Loucy (cell line): ENCODE measurements at regions not wholly inside any gene's neighbourhood (a gene's known extent, or its start where the extent isn't known, plus 50 kb on each side); places are given as distances from the start of the nearest gene placed in this dataset.

Source experiments
- H2AFZ ChIP-seq: fragments of 200-600 bp; sonication (generic); 2 replicates; pipeline ENCODE4 v1.6.0; 2016; ENCODE audit warnings: antibody characterized with exemption, mild to moderate bottlenecking, low read length, moderate library complexity
- H3F3A ChIP-seq: fragments of 200-600 bp; 2 replicates; pipeline ENCODE4 v1.6.0; 2016; ENCODE audit warnings: antibody characterized with exemption, low read depth, mild to moderate bottlenecking
- H3K27me3 ChIP-seq: fragments of 200-600 bp; sonication (generic); 2 replicates; pipeline ENCODE4 v1.6.1; 2014; ENCODE audit warnings: low read length, mild to moderate bottlenecking; ENCODE audit not compliant: insufficient read depth, poor library complexity, severe bottlenecking
- H3K36me3 ChIP-seq: fragments of 200-600 bp; sonication (generic); 2 replicates; pipeline ENCODE4 v1.6.1; 2016; ENCODE audit warnings: low read length; ENCODE audit not compliant: insufficient read depth
- H3K4me1 ChIP-seq: fragments of 200-600 bp; sonication (generic); 2 replicates; pipeline ENCODE4 v1.5.1; 2014; ENCODE audit warnings: low read length, mild to moderate bottlenecking; ENCODE audit not compliant: insufficient read depth, poor library complexity, severe bottlenecking
- H3K4me2 ChIP-seq: fragments of 200-600 bp; sonication (generic); 2 replicates; pipeline ENCODE4 v1.6.0; 2014; ENCODE audit warnings: antibody characterized with exemption, low read length, low read depth, mild to moderate bottlenecking; ENCODE audit not compliant: poor library complexity, severe bottlenecking
- H3K4me3 ChIP-seq: fragments of 200-600 bp; sonication (generic); 2 replicates; pipeline ENCODE4 v1.5.1; 2014; ENCODE audit warnings: low read length, mild to moderate bottlenecking, mixed read lengths; ENCODE audit not compliant: poor library complexity, severe bottlenecking
- H3K79me2 ChIP-seq: fragments of 200-600 bp; sonication (generic); 2 replicates; pipeline ENCODE4 v1.6.1; 2014; ENCODE audit warnings: low read length; ENCODE audit not compliant: insufficient read depth
- H3K9ac ChIP-seq: fragments of 200-600 bp; sonication (generic); 2 replicates; pipeline ENCODE4 v1.6.0; 2014; ENCODE audit warnings: mild to moderate bottlenecking, low read depth, low read length, moderate library complexity; ENCODE audit not compliant: poor library complexity, severe bottlenecking
- H3K9me2 ChIP-seq: fragments of 200-600 bp; sonication (generic); replicated peaks from 2 replicates; pipeline ENCODE4 v1.6.1; 2016; ENCODE audit warnings: low read depth, low read length, mixed read lengths
- H3K9me3 ChIP-seq: fragments of 200-600 bp; sonication (generic); 2 replicates; pipeline ENCODE4 v1.6.1; 2014; ENCODE audit warnings: mild to moderate bottlenecking, antibody characterized with exemption, low read length, low read depth; ENCODE audit not compliant: insufficient read depth
- H4K20me1 ChIP-seq: fragments of 200-600 bp; sonication (generic); 2 replicates; pipeline ENCODE4 v1.6.0; 2014; ENCODE audit warnings: antibody characterized with exemption, low read length, mild to moderate bottlenecking; ENCODE audit not compliant: insufficient read depth, poor library complexity, severe bottlenecking
- EZH2phosphoT487 ChIP-seq: fragments of 200-600 bp; IDR thresholded peaks from 2 replicates; pipeline ENCODE4 v1.6.1; 2018; ENCODE audit warnings: antibody characterized with exemption, mild to moderate bottlenecking, moderate library complexity, borderline replicate concordance
- TF ChIP-seq, protein P1 (sequence below): fragments of 200-600 bp; sonication (generic); conservative IDR thresholded peaks from 2 replicates; pipeline ENCODE4 v1.5.1; 2014; ENCODE audit warnings: mild to moderate bottlenecking, antibody characterized with exemption, low read length

DNA sequence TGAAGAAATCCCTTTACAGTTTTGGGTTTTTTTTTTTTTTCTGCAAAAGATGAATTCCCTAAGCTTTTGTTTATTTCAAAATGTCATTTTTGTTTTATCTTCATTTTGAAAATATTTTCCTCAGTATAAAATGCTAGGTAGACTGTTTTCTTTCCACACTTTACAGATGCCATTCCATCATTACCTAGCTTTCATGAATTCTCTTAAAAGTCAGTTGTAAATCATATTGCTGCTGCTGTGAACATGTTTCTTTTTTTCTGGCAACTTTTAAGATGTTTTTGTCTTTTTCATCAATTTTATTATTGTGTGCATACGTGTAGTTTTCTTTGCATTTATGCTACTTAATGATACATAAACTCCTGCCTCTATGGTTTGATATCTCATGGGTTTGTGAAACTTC, 168.3 kb downstream of the FAXC start:
- H3K4me1 ChIP-seq, result no peaks in the 10 kb centered on the region
- TF ChIP-seq, protein P1, sequence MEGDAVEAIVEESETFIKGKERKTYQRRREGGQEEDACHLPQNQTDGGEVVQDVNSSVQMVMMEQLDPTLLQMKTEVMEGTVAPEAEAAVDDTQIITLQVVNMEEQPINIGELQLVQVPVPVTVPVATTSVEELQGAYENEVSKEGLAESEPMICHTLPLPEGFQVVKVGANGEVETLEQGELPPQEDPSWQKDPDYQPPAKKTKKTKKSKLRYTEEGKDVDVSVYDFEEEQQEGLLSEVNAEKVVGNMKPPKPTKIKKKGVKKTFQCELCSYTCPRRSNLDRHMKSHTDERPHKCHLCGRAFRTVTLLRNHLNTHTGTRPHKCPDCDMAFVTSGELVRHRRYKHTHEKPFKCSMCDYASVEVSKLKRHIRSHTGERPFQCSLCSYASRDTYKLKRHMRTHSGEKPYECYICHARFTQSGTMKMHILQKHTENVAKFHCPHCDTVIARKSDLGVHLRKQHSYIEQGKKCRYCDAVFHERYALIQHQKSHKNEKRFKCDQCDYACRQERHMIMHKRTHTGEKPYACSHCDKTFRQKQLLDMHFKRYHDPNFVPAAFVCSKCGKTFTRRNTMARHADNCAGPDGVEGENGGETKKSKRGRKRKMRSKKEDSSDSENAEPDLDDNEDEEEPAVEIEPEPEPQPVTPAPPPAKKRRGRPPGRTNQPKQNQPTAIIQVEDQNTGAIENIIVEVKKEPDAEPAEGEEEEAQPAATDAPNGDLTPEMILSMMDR, result no peak
- no peak for TF ChIP-seq EZH2phosphoT487
- H3K36me3 ChIP-seq, result no peaks in the 10 kb centered on the region
- no peaks in the 10 kb centered on the region for H3F3A ChIP-seq
- H3K79me2 ChIP-seq, result no peaks in the 10 kb centered on the region
- no peak overlapping the region for H3K4me3 ChIP-seq
- H3K9me3 ChIP-seq, result peaks cover 5% of the 10 kb centered on the region; the same call in 1 of the 2 replicates
- no peaks in the 10 kb centered on the region for H4K20me1 ChIP-seq
- H2AFZ ChIP-seq, result no peak overlapping the region
- no peak overlapping the region for H3K9ac ChIP-seq
- H3K27me3 ChIP-seq, result no peaks in the 10 kb centered on the region
- no peak overlapping the region for H3K4me2 ChIP-seq
- no peaks in the 10 kb centered on the region for H3K9me2 ChIP-seq

DNA sequence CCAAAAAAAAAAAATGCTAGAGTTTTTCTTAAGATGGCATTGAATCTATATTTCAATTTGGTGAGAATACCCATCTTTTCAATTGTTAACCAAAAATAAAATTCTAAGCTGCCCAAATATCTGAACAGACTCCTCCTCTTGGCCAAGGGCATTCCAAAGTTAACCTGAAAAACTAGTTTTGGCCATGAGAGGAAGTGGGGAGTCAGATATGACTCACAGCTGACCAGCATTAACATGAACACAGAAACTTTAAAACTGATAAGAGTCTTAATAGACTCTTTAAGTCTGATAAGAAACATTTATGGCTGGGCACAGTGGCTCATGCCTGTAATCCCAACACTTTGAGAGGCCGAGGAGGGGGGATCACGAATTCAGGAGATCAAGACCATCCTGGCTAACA, 171.3 kb downstream of the FAXC start:
- H3K36me3 ChIP-seq, result no peaks in the 10 kb centered on the region
- no peak overlapping the region for H3K9ac ChIP-seq
- H2AFZ ChIP-seq, result no peak overlapping the region
- TF ChIP-seq, protein P1, result no peak
- TF ChIP-seq EZH2phosphoT487, result no peak
- no peaks in the 10 kb centered on the region for H4K20me1 ChIP-seq
- H3K9me2 ChIP-seq, result no peaks in the 10 kb centered on the region
- no peak overlapping the region for H3K4me3 ChIP-seq
- H3K4me2 ChIP-seq, result no peak overlapping the region
- H3F3A ChIP-seq, result no peaks in the 10 kb centered on the region
- H3K27me3 ChIP-seq, result no peaks in the 10 kb centered on the region
- no peaks in the 10 kb centered on the region for H3K79me2 ChIP-seq
- H3K9me3 ChIP-seq, result peaks cover 5% of the 10 kb centered on the region; the same call in 1 of the 2 replicates
- no peaks in the 10 kb centered on the region for H3K4me1 ChIP-seq

DNA sequence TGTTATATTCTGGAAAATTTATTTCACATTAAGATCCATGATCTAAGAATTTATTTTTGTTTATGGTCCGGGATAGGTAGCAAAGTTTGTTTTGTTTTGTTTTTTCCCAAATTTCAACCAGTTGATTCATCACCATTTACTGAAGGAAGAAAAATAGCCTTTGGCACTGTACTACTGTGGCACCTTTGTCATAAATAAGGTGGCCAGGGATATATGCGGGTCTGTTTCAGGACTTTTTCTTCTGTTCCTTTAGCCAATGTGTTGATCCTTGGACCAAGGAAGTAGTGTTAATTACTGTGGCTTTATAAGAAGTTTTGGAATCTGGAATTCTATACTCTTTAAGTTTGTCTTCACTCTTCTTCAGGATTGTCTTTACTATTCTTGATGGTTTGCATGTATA, 171.7 kb downstream of the FAXC start:
- no peaks in the 10 kb centered on the region for H3K9me2 ChIP-seq
- TF ChIP-seq, protein P1, result no peak
- no peak for TF ChIP-seq EZH2phosphoT487
- no peak overlapping the region for H3K9ac ChIP-seq
- H3K27me3 ChIP-seq, result no peaks in the 10 kb centered on the region
- H3K4me3 ChIP-seq, result no peak overlapping the region
- H3K79me2 ChIP-seq, result no peaks in the 10 kb centered on the region
- H4K20me1 ChIP-seq, result no peaks in the 10 kb centered on the region
- H3K4me1 ChIP-seq, result no peaks in the 10 kb centered on the region
- no peak overlapping the region for H3K4me2 ChIP-seq
- H3K9me3 ChIP-seq, result peaks cover 5% of the 10 kb centered on the region; the same call in 1 of the 2 replicates
- no peak overlapping the region for H2AFZ ChIP-seq
- no peaks in the 10 kb centered on the region for H3F3A ChIP-seq
- no peaks in the 10 kb centered on the region for H3K36me3 ChIP-seq
